Fibroblast of skin of abdomen (primary cell): ENCODE measurements at regions not wholly inside any gene's neighbourhood (a gene's known extent, or its start where the extent isn't known, plus 50 kb on each side); places are given as distances from the start of the nearest gene placed in this dataset.

ENCODE experiments used
- DNase-seq: peaks from one replicate; pipeline ENCODE4 v3.0.0-alpha.2; 2013

DNA sequence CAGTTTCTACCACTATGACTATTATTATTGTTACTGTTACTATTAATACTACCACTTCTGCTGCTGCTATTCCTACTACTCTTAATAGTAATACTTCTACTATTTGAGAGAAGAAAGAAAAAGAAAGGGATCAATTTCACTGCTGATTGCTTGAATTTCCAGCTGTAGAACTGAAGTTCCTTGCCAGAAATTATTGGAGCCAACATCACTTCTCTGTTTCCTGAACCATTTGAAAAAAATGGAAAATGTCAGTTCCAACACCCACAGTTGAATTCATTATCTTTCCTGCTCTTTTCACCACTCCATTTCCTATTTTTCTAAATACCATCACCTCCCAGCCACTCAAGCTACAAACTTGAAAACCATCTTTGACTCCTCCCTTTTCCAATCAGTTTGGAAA, 54.1 kb upstream of the PIK3C2G start:
- no peak for DNase-seq

- DNase-seq, result no peak
These were observed 55.1 kb upstream of the PIK3C2G start for GRCh38 chr12:18206198-18206597.

DNA sequence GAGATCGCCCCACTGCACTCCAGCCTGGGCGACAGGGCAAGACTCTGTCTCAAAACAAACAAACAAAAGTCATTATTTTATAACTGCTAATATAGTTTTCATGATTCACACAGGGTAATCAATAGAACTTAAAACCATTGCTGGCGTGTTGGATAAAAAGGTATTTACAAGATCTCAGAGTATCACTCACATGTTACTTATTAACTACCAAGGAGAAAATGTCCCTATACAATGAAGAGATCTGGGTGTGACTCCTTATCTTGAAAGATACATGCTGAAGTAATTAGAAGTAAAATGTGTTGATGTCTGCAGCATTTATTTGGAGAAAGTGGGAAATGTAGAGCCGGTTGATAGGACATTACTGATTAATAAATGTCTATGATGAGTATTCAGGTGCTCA, 57.3 kb upstream of the PIK3C2G start:
- DNase-seq, result no peak

DNA sequence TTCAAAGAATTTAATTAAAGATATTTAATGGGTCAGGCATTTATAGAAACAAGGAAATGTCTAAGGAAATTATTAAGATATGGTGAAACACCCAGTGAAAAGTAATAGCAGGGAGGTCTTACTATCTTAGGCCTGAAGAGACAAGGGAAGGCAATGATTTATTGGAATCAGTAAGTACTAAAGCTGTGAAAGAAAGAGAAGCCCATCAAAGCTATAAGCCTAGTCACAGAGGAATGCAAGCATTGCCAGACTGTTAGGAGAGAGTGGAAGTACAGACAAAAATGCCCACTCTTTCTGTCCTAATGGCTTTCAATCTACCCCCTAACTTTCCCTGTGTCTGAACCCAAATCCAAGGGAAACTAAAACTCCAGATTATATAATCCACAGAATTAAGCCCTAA, 69.2 kb upstream of the PIK3C2G start:
- DNase-seq, result no peak

GRCh38 chr12:18183141-18183540, 78.2 kb upstream of the PIK3C2G start:
- DNase-seq, result no peak

DNA sequence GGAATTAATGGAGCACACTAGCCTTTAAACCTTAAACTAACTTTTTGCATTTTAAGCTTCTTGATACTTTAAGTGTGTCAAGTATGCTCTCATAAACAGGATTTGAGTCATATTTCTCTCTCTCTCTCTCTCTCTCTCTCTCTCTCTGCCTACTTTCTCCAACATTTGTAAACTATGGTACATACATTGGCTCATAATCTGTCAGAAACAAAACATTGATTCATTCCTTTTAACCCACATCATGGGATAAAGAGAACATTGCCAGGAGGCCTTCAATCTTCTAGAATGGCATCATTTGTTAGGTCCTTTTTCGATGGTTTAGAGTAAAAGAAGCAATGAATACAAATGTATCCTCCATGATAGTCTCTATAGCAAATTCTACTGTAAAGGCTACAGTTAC, 81.6 kb upstream of the RERGL start:
- peak; percentile 70 for DNase-seq

- no peak for DNase-seq
These were observed 78.0 kb upstream of the RERGL start for GRCh38 chr12:18168016-18168415.

GRCh38 chr12:18165889-18166288, 75.9 kb upstream of the RERGL start:
- DNase-seq, result no peak

DNA sequence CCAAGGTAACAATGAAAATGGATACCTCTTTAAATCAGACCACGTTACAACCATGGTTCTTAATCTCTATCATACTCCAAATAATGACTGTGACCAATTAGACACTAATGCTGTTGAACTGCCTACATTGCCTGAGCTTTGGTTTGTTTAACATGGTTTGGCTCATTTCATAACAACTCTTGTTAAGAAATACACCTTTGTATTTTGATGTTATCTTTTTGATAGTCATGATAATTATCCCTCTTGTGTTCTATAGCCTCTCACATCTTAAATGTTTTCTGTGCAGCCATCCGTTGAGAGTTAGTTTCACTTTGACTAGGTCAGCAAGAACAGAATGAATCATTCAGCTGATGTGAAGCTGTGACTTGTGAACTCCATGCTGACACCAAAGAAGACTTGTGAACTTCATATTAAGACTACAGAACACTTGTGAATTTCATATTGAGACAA, 75.5 kb upstream of the RERGL start:
- DNase-seq, result peak; percentile 52

- no peak for DNase-seq
These were observed 70.9 kb upstream of the RERGL start for GRCh38 chr12:18160901-18161300.

- peak; percentile 35 for DNase-seq
These were observed 69.0 kb upstream of the RERGL start for GRCh38 chr12:18158774-18159557.

DNA sequence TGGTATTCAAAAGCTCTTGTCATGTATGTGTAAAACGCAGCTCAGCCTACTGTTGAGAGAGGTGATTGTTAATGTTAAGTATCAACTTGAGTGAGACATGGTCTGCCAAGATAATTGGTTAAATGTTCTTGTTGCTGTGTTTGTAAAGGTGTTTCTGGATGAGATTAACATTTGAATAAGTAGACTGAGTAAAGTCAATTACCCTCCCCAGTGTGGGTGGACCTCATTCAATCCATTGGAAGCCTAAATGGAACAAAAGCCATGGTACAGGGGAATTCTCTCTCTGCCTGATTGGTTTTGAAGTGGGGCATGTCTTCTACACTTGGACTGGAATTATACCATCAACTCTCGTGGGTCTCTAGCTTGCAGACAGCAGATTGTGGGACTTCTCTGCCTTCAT, 63.8 kb upstream of the RERGL start:
- no peak for DNase-seq

GRCh38 chr12:18151036-18151435, 61.0 kb upstream of the RERGL start:
- no peak for DNase-seq

- DNase-seq, result peak; percentile 34
These were observed 59.0 kb upstream of the RERGL start for GRCh38 chr12:18148961-18149360.

DNA sequence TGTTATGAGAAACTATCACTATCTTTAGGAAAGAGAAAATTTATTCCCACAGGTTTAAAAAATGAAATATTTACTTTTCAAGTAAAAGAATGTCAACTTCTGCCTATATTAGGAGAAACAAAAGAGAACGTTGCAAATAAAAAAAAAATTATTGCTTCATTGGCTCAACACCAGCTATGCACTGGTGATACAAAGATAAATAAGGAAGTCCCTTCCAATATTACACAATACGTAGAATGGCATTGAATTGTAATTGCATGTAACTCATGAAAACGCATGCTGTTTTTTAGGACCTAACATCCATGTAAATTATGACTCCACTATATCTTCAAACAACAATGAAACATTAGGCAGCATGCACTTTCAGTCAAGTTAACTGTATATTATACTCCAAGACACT, 56.4 kb upstream of the RERGL start:
- no peak for DNase-seq

- DNase-seq, result no peak
These were observed 55.9 kb upstream of the RERGL start for GRCh38 chr12:18145924-18146323.

- peak; percentile 46 for DNase-seq
These were observed 51.3 kb upstream of the RERGL start for GRCh38 chr12:18141048-18141982.

DNA sequence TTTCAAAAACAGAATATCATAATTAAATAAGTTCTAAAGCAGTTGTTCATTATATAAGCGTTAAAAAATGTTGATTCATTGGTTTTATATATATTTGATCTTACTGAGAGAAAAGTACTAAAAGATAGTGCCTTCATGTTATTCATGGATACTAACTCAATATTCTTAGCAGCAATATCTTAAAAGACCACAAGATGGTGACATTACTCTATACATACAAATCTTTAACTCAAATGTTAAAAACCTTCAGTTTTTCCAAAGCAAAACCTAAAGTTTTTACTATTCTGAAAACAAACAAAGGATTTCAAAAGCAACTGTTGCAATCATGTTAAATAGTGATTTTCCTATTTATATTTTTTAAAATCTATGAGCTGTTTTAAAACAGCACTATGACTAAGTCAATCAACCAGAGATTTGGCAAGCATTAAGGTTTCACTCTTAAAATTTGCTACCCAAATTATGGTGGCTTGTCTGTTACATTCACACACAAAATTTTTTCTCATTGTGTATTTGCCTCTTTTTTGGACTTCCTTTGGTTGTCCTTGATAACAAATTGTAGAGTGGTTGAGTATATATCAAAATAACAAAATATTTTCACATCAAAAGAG, 50.1 kb upstream of the RERGL start:
- peak; percentile 44 for DNase-seq
